ENCODE measurements at regions not wholly inside any gene's neighbourhood (a gene's known extent, or its start where the extent isn't known, plus 50 kb on each side); places are given as distances from the start of the nearest gene placed in this dataset.

DNA sequence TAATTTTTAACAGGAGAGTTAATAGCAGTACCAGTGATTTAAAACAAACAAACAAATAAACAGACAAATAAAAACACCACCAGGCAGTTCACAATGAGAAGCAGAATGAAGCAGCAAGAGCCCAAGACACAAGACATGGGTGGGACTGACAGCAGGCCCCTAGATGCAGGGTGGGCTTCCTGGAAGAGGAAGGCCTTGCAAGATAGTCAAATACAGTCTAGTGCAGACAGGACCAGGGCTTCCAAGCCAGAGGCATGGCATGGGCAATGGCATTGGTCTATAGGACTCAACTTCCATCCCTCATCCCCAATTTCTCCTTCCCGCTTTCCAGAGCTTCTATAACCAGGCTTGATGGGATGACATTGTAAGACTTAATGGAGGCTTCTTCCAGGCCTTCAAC, 645.1 kb downstream of the UQCRFS1 start:
- TF ChIP-seq CTCF (IDR thresholded peaks at IDR 0.05) (no peak), POLR2A (IDR thresholded peaks at IDR 0.05; ENCODE audit: low read length) (no peak)

Data from A549 (cell line).